ENCODE measurements at regions not wholly inside any gene's neighbourhood (a gene's known extent, or its start where the extent isn't known, plus 50 kb on each side); places are given as distances from the start of the nearest gene placed in this dataset.

DNA sequence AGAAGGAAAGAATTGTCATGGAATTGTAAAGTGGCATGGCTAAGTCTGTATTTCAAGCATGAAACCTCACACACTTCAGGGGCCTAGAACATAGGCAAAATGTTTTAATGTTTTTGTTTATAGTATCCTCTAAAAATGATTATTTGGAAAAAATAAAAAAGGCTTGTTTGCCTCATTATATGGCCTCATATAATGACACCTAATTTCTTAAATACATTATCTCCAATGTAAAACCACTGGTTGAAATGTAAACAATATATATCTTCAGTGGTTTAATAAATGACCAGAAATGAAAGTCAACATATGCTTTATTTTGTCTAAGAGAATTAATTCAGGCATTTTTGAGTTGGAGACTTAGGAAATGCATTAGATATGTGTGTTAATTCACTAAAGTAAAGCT, 1736.6 kb downstream of the EFNA5 start:
- TF ChIP-seq ZFP3 (CRISPR knock-in tag; IDR thresholded peaks at IDR 0.05), result no peak
- no peak for TF ChIP-seq ARNTL (CRISPR knock-in tag; IDR thresholded peaks at IDR 0.05; ENCODE audit: borderline replicate concordance, low read depth)
- TF ChIP-seq TCF4 (CRISPR knock-in tag; IDR thresholded peaks at IDR 0.05; ENCODE audit: borderline replicate concordance), result no peak
- TF ChIP-seq RARB (CRISPR knock-in tag; IDR thresholded peaks at IDR 0.05), result no peak
- no peak for TF ChIP-seq ZFP30 (CRISPR knock-in tag; IDR thresholded peaks at IDR 0.05)
- no peak for TF ChIP-seq ISL1 (CRISPR knock-in tag; IDR thresholded peaks at IDR 0.05)
